ENCODE measurements at regions not wholly inside any gene's neighbourhood (a gene's known extent, or its start where the extent isn't known, plus 50 kb on each side); places are given as distances from the start of the nearest gene placed in this dataset.

DNA sequence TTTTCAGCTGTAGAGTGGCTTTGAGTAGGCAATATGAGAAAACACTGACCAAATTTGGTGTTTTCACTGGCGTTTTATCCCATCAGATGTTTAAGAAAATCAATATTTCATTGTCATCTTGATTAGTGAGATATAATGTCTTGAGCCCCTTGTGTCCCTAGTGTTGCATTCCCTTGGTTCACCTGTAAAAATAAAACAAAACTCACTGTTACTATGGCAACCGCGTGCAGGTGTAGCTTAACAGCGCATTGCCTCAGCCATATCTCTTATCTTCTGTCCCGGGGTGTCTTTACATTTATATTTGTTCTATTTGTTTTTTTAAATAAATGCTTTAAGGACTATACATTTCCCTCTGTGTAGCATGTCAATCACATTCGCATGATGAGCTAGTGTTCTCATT lies 551.6 kb downstream of the ZIC1 start:
- TF ChIP-seq POLR2A (IDR thresholded peaks at IDR 0.05) (no peak), POLR2AphosphoS5 (IDR thresholded peaks at IDR 0.05) (no peak)
- TF ChIP-seq, protein P1, sequence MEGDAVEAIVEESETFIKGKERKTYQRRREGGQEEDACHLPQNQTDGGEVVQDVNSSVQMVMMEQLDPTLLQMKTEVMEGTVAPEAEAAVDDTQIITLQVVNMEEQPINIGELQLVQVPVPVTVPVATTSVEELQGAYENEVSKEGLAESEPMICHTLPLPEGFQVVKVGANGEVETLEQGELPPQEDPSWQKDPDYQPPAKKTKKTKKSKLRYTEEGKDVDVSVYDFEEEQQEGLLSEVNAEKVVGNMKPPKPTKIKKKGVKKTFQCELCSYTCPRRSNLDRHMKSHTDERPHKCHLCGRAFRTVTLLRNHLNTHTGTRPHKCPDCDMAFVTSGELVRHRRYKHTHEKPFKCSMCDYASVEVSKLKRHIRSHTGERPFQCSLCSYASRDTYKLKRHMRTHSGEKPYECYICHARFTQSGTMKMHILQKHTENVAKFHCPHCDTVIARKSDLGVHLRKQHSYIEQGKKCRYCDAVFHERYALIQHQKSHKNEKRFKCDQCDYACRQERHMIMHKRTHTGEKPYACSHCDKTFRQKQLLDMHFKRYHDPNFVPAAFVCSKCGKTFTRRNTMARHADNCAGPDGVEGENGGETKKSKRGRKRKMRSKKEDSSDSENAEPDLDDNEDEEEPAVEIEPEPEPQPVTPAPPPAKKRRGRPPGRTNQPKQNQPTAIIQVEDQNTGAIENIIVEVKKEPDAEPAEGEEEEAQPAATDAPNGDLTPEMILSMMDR (IDR thresholded peaks at IDR 0.05 in 8 of 11, conservative IDR thresholded peaks at IDR 0.05 in 3 of 11), result no peak
